GM23248 (cell line): ENCODE measurements at regions not wholly inside any gene's neighbourhood (a gene's known extent, or its start where the extent isn't known, plus 50 kb on each side); places are given as distances from the start of the nearest gene placed in this dataset.

Experiments used
- EZH2 ChIP-seq: fragments of 200-600 bp; sonication (generic); IDR thresholded peaks from 2 replicates; pipeline ENCODE4 v1.6.1; 2018; ENCODE audit warnings: antibody characterized with exemption, mild to moderate bottlenecking; ENCODE audit not compliant: insufficient read depth, poor library complexity, severe bottlenecking
- EZH2phosphoT487 ChIP-seq: fragments of 200-600 bp; sonication (generic); IDR thresholded peaks from 2 replicates; pipeline ENCODE4 v1.6.1; 2018; ENCODE audit warnings: antibody characterized with exemption, moderate library complexity, mild to moderate bottlenecking, low read depth; ENCODE audit not compliant: insufficient read depth

GRCh38 chr7:42852531-42852930, 59.3 kb downstream of the C7orf25 start:
- TF ChIP-seq EZH2phosphoT487 (no peak), EZH2 (no peak)
